Inflammatory macrophage treated with lipopolysaccharide for 1 hour (primary cell): ENCODE measurements at regions not wholly inside any gene's neighbourhood (a gene's known extent, or its start where the extent isn't known, plus 50 kb on each side); places are given as distances from the start of the nearest gene placed in this dataset.
A peak's percentile ranks its signal among the peaks of the same experiment; 100 is the strongest.

ENCODE experiments used
- DNase-seq, 2 donors: peaks; one replicate each; pipeline ENCODE4 v3.0.0-alpha.2; 2020 to 2022

DNA sequence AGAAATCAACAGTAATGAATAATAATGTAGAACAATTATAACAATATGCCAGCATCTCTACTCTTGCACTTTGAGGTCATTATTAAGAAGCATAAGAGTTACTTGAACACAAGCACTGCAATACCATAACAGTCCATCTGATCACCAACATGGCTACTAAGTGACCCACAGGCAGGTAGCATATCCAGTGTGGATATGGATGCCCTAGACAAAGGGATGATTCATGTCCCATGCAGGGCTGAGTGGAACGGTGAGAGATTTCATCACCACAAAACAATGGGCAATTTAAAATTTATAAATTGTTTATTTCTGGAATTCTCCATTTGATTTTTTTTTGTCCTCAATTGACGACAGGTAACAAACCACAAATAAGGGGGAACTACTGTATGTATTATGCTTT is 107.7 kb upstream of the TSC22D2 start:
- no peak for DNase-seq

DNA sequence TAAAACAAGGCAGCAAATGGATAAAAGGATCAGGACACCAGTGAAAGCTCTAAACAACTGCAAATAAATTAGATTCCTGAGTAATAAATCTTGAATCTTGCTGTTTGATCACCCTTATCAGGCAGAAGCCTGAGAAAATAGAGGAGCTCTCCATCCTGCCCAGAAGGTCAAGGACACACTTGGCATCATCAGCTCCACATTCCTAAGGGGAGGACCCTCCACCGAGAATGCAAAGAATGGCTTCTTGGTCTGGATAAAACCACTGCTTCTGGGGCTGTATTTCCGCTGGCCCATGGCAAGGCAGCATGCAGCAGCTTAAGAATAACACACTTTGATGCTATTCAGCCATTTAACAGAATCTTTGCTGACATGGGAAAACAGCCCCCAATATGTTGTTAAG is 108.9 kb upstream of the TSC22D2 start:
- no peak for DNase-seq

- DNase-seq = no peak
Measured at GRCh38 chr3:150296966-150297365, 111.1 kb upstream of the TSC22D2 start.

DNA sequence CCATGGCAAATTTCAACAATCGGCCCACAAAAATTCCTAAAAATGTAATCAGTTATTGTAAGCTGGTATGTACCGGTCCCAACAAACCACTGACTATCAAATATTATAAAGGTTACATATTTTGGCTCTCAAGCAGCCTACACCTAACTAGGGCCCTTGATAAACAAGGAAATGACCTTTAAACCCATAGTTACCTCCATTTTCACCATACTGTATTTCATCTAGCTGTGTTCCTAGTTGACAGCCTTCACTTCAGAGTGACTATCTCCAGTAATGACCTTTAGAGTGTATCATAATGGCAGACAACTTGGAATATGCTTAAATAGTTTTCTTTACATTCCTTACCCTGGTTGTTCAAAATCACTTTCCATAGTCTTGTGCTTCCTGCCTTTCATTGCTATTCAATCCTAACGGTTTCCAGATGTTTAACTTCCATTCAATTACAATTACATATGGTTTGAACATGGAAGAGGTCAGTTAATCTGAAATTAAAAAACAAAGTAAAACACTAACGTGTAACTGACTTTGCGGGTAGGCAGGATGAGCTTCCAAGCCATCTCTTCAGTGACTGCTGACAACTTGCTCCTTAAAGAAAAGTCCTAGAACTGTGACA is 111.9 kb upstream of the TSC22D2 start:
- no peak for DNase-seq

DNA sequence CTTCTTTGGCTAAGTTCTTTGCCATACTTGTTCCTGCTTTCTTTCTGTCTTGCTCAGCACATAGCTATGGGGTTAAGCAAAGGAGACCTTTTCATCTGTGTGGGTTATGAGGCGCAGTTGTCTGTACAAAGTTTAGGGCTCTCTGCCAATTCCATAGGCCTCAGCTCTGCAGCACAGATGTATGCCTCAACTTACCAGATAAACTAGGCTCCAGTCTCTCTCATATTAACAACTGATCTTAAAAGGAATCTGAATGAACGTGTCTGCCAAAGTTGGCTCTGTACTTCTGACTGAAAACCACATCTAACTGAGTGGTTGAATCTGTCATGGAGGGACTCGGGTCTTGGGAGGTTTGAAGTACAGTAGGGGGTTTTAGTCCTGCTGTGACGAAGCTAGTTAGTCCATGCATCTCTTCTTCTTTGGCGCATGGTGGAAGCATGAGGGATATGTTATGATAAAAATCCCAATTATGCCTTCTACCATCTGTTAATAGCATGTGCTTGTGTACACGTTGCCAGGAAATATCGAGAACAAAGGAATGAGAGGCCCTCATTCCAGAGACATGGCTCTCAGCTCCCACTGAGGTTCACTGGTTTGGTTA is 114.6 kb upstream of the TSC22D2 start:
- no peak for DNase-seq

DNA sequence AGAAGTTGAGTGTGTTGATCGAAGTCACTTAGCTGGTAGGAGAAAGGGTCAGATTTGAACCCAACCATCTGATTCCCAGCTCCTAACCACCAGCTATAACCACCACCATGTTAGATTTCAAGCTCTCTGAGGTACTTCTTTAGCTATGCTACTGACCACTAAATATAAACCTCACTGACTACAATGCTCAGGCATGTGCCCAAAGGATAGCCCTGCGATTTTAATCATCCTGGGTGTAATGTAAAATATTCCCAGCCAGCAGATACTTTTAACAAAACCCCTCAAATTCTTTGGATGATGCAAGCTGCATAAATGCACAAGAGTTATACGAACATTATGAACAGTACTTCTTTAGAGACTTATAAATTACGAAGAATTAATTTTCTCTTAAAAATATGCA is 115.2 kb upstream of the TSC22D2 start:
- DNase-seq = no peak

DNA sequence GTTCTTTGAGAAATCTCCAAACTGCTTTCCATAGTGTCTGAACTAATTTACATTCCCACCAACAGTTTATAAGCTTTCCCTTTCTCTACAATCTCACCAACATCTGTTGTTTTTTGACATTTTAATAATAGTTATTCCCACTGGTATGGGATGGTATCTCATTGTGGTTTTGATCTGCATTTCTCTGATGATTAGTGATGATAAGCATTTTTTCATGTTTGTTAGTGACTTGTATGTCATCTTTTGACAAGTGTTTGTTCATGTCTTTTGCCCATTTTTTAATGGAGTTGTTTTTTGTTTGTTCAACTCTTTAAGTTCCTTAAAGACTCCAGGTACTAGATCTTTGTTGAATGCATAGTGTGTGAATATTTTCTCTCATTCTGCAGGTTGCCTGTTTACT is 116.6 kb upstream of the TSC22D2 start:
- no peak for DNase-seq

DNA sequence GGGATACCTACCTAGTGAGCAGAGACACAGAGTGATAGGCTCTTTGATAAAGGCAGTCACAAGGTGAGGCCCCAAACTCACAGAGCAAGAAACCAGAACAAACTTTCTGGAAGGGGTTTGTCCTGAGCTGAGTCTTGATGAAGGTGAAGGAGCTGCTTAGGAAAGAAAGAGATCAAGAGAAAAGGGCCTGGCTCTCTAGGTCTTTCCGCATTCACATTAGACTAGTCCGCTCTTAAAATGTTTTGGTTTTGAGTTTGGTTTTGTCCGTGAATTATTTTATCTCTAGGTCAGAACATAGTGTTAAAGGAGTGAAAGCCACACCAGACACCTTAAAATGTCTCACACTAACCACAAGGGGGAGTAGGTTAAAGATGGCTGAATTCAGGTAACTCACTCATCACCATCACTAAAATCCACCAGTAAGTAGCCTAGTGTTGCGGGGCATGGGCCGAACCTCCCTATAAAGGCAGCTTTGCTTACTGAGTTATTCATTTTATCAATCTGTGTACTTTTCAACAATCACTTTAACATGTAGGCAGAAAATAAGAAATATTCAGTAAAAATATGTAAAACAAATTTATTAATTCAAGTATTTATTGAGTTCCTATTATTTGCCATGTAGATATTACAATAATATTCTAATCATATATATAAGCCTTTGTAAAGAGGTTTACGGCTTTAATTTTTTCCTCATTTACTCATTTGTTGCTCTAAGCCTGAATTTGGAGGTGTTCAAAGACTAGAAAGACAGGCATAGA is 121.5 kb upstream of the TSC22D2 start:
- peak; percentile 21 to 33 for DNase-seq

DNA sequence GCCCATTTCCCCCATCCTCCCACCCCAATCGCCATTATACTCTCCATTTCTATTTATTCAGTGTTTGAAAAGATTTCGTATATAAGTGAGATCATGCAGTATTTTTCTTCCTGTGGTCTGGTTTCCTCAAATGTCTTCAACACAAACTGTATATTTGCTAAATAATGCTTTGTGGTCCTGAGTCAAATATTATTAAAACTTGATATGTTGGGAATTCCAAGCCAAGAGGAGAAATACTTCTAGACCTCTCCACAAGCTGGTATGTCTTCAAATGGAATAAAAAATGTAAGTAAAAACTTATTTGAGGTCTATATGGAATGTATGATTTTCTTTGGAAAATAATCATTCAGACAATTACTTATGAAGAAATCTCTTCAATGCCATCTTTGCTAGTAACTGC is 122.5 kb upstream of the TSC22D2 start:
- no peak for DNase-seq

DNA sequence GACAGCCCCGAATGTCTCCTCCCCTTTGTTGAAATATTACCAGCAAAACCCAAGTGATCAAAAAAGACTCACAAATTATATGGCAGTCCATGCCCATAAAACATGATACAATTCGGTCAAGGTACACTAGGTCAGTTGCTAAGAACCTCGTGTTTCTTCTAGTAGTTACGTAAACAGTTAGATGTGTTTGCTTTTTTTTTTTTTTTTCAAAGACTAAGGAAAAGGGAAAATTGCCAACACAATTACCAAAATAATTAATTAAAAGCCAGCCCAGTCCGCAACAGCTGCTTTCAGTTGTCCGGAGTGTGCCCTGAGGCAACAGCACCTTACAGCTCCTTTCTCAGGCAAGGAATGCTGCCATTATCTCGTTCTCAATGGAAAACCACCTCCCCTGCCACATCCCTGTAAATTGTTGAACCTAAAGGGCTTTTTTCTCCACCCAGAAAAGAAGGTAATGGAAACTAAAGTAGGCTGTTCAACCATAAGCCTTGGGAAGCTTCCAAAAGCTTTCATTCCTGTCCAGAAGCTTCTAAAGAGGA is 129.2 kb upstream of the TSC22D2 start:
- no peak for DNase-seq

GRCh38 chr3:150278195-150278594 is 129.9 kb upstream of the TSC22D2 start:
- DNase-seq = no peak

DNA sequence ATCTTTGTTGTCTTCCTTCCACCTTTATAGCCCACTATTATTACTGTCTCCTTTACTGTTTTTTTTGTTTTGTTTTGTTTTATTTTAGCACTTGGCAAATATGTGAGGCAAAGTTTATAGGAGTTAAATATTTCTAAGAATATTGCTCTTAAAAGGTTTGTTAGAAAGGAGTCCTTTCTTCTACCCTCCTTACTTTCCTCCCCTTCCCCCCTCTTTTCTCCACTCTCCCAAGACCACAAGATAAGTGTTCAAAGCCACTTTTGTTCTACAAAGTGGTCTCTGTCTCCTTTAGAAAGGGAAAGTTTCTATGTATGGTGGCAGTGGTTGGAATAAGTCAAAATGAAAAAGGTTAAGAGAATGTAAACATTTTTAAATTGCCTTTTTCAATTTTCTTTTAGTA is 130.7 kb upstream of the TSC22D2 start:
- no peak for DNase-seq

DNA sequence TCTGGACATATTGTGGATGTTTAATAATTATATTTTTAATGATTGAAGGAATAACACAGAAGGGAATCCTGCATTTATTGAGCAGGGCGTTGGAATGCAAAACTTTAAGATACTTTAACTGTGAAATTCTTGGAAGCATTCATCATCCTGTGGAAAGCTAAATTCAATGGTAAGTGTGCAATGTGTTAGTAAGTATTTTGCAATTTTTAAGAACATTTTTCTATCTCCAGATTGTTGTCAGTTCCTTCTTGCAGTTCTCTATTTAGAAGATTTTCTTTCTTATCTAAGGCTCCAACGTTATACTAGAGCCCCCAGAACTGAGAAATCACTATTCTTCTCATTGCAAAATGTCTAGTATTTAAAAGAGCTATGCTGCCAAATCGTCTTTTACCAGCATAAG is 132.2 kb upstream of the TSC22D2 start:
- DNase-seq = no peak

- no peak for DNase-seq
Measured at GRCh38 chr3:150274372-150274771, 133.7 kb upstream of the TSC22D2 start.

DNA sequence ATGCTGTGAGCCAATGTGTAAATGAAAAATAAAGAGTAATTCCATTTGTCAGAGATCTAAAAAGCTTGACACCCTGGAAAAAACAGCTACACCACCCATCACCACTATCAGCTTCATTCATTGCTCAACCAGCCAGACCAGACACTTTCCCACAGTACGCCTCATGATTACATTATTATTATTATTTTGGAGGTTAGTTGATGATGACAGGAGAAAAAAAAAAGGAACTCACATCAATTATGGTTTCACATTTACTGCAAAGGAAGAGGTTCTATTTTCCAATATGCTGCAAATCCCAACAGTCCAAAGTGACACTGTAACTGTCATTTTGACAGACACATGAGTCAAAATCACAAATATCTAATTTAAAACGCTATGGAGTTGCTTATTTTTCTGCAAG is 134.7 kb upstream of the TSC22D2 start:
- DNase-seq = peak; percentile 68 to 82

DNA sequence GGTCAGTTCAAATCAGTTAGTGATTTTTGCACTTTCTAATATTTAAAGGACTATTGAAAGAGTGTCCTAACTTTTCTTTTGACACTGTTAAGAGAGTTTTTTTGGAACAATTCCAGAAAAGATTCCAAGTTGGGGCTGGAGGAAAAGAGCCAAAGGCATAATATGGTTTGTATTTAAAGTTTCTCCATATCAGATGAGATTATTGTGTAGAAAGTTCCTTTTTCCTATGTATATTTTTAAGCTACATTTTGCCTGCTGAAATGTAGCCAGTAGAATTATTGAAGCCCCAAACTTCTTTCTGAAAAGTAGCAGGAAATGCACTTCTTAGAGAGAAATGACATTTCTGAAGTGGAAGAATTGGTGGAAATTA is 136.5 kb upstream of the TSC22D2 start:
- no peak for DNase-seq

- DNase-seq = no peak
Measured at GRCh38 chr3:150270883-150271590, 137.1 kb upstream of the TSC22D2 start.

- peak in 1 of 2 donors; percentile 21 for DNase-seq
Measured at GRCh38 chr3:150270444-150270843, 137.7 kb upstream of the TSC22D2 start.

DNA sequence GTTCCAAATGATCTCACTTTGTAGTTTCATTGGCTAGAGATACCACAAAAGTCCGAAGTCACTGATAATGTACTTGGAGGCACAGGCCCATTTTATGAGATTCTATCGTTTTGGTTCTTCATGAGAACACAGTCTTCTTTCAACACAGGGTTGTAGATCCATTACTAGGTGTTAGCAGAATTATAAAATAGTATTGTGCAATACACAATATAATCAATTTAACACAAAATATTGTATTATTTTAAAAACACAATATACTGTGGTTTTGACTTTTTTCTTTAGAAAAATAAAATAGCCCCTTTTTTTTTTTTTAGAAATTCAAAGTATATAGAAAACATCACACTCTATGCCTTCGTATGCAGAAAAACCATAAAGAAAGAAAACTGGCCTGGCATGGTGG is 138.6 kb upstream of the TSC22D2 start:
- no peak for DNase-seq

DNA sequence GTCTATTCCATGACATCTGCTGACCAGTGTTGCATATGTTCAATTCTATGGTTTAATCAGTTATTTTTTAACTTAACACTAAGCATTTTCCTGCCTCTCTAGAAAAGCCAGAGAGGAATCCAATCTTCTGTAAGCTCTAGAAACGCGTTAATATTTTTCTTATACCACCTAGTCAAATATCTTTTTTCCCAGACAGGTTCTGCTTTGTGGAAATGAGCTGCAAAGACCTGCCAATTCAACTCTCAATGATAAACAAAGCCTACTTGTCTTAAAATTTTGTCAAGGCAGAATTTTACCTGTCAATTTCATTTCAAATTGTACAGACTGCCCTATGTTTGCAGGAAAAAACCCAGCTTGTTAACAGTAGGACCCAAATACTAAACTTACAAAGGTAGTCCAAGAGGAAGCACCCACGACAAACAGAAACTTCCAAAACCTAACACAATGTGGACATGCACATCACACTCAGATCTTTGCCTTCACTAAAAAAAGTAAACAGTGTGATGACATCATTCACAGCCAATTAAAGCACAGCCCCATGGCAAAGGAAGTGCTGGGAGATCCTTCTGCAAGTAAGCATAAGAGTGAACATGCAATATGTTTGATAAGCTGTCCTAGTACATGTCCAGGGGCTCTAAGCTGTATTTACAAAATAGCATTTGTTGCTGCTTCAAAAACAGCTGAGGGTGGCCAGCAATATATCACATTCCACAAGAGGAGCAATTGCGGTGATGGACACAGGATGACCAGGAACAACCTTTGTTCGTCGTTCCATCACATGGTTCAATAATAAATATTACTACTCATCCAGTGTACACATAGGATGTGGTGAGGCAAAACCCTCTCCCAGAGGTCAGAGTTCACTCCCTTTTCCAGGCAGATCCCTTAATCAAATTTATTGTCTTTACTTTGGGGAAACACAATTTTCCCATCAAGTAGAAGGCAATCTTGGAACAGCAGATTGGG is 139.4 kb upstream of the TSC22D2 start:
- DNase-seq = no peak

DNA sequence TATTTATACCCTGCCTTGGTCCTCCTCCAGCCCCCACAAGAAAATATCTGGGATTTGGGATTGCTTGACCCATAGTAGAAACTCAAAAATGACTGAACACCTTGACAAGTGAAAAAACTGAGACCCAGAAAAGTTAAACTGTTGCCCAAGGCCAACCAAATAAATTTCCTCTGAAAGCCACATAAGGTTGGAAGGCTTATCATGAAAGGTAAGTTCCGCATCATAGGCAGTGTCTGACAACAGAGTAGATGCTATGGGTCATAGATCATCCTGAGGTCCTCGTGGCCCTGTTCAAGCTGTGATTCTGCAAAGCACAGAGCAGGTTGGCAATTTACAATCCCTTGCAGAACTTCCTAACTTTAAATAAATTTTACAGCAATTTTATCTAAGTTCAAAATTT is 140.8 kb upstream of the TSC22D2 start:
- no peak for DNase-seq

DNA sequence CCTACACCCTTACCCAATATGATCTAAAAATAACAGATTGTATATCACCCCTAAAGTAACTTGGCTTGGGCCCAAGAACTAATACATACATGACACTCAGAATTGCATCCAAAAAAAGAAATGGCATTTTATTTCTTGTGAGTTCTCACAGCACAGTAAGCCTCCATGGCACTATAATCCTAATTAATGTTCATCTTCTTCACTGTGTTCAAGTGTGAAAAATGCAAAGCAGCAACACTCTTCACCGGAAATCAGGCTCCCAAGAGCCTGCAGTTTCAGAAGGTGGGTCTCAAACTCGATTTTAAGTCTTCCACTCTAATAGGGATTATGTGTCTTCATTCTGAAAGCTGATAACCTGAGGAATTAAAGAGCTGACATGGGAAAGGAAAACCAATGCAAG is 142.8 kb upstream of the TSC22D2 start:
- no peak for DNase-seq
